Heart left ventricle (tissue), 13 donors: ENCODE measurements at regions not wholly inside any gene's neighbourhood (a gene's known extent, or its start where the extent isn't known, plus 50 kb on each side); places are given as distances from the start of the nearest gene placed in this dataset.
"Not testable (repeated sequence)": the region's sequence is repeated elsewhere in the genome, so short reads cannot be mapped to it uniquely, and the experiment has no call there.

Experiments
- POLR2A ChIP-seq, 2 donors: fragments of 450-650 bp; IDR thresholded peaks; one replicate each; pipeline ENCODE4 v1.6.1; 2017; ENCODE audit warnings: antibody characterized with exemption in 2 of 2, mild to moderate bottlenecking in 2 of 2, moderate library complexity in 2 of 2
- TF ChIP-seq, protein P1 (sequence below), 12 donors: fragments of 200-600 bp; sonication (generic) in 4 of 12; IDR thresholded peaks; one replicate each; pipeline versions ENCODE4 v1.5.0 to v1.8.0; 2018 to 2022; ENCODE audit warnings: antibody characterized with exemption in 12 of 12, mild to moderate bottlenecking in 5 of 12
- donor health status: ischemic (EF 13 %, LVEDD 7.1; RV severe dilation, severe dysfunction).
- donor health status: DM: no; HTN: yes; CAD: no.
- donor health status: DM: no; HTN: no; CAD: no.
- donor health status: ischemic (EF 25% LVEDD 6.9; RV normal size, moderate dysfunction).
- donor health status: ischemic (EF 25% LVEDD 5.7; RV mildly dilated, moderate dysfunction).
- donor health status: ischemic (EF 35%, LVEDD 5.7; RV mildly dilated, moderate dysfunction).
- donor health status: nonischemic (EF 11% LVEDD 7.7; RV severe dilation, severe dysfunction).
- donor health status: DM: yes; HTN: yes; CAD: no.
- donor health status: PGD.
- donor health status: ischemic (EF 29% LVEDD 5.4; RV normal size, mild dysfunction).
- donor health status: nonischemic (EF 23%, LVEDD 6.1; RV moderate dilation, normal function).

DNA sequence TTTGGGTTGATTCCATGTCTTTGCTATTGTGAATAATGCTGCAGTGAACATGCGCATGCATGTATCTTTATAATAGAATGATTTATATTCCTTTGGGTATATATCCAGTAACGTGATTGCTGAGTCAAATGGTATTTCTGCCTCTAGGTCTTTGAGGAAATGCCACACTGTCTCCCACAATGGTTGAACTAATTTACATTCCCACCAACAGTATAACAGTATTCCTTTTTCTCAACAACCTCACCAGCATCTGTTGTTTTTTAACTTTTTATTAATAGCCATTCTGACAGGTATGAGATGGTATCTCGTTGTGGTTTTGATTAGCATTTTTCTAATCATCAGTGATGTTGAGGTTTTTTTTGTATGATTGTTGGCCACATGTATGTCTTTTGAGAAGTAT is 133.6 kb downstream of the GPR85 start:
- TF ChIP-seq, protein P1, sequence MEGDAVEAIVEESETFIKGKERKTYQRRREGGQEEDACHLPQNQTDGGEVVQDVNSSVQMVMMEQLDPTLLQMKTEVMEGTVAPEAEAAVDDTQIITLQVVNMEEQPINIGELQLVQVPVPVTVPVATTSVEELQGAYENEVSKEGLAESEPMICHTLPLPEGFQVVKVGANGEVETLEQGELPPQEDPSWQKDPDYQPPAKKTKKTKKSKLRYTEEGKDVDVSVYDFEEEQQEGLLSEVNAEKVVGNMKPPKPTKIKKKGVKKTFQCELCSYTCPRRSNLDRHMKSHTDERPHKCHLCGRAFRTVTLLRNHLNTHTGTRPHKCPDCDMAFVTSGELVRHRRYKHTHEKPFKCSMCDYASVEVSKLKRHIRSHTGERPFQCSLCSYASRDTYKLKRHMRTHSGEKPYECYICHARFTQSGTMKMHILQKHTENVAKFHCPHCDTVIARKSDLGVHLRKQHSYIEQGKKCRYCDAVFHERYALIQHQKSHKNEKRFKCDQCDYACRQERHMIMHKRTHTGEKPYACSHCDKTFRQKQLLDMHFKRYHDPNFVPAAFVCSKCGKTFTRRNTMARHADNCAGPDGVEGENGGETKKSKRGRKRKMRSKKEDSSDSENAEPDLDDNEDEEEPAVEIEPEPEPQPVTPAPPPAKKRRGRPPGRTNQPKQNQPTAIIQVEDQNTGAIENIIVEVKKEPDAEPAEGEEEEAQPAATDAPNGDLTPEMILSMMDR (IDR thresholded peaks at IDR 0.05): not testable (repeated sequence)
- not testable (repeated sequence) for TF ChIP-seq POLR2A (IDR thresholded peaks at IDR 0.05)
